ENCODE measurements at regions not wholly inside any gene's neighbourhood (a gene's known extent, or its start where the extent isn't known, plus 50 kb on each side); places are given as distances from the start of the nearest gene placed in this dataset.

GRCh38 chr3:110868106-110868505 lies 203.5 kb upstream of the NECTIN3 start (continued):
- no peak for TF ChIP-seq CUX1 (CRISPR knock-in tag; IDR thresholded peaks at IDR 0.05)
- TF ChIP-seq ZNF398 (CRISPR knock-in tag; IDR thresholded peaks at IDR 0.05) = no peak
- TF ChIP-seq NR4A1 (CRISPR knock-in tag; IDR thresholded peaks at IDR 0.05) = no peak
- TF ChIP-seq NR4A1 (tag; IDR thresholded peaks at IDR 0.05) = no peak
- TF ChIP-seq ETS1 (conservative IDR thresholded peaks at IDR 0.05; ENCODE audit: control insufficient read depth, low read depth, low read length) = no peak
- no peak for TF ChIP-seq FOXA1 (IDR thresholded peaks at IDR 0.05; ENCODE audit: borderline replicate concordance)

Measured in K562 (cell line).